GM18909 (cell line): ENCODE measurements at regions not wholly inside any gene's neighbourhood (a gene's known extent, or its start where the extent isn't known, plus 50 kb on each side); places are given as distances from the start of the nearest gene placed in this dataset.

ENCODE experiments used
- ATAC-seq: cut with Tn5 transposase; IDR thresholded peaks from one replicate; pipeline ENCODE4 v1.9.1; 2021; ENCODE audit warnings: mild to moderate bottlenecking; ENCODE audit not compliant: unreplicated experiment, poor library complexity

- ATAC-seq: no peak
These were observed 54.6 kb upstream of the EOLA2 start for GRCh38 chrX:149992918-149993317.

GRCh38 chrX:149993989-149994388 lies 55.7 kb upstream of the EOLA2 start:
- no peak for ATAC-seq

GRCh38 chrX:149996515-149996914 lies 58.2 kb upstream of the EOLA2 start:
- no peak for ATAC-seq

- ATAC-seq: no peak
These were observed 66.7 kb upstream of the EOLA2 start for GRCh38 chrX:150005027-150005426.

GRCh38 chrX:150007356-150007755 lies 69.1 kb upstream of the EOLA2 start:
- no peak for ATAC-seq

- no peak for ATAC-seq
These were observed 74.5 kb upstream of the EOLA2 start for GRCh38 chrX:150012647-150013381.

GRCh38 chrX:150014525-150014924 lies 76.2 kb upstream of the EOLA2 start:
- no peak for ATAC-seq

- no peak for ATAC-seq
These were observed 79.6 kb upstream of the EOLA2 start for GRCh38 chrX:150017868-150018267.

GRCh38 chrX:150018931-150019361 lies 80.7 kb upstream of the EOLA2 start:
- no peak for ATAC-seq

GRCh38 chrX:150028692-150029091 lies 90.4 kb upstream of the EOLA2 start:
- peak; percentile 53 for ATAC-seq

- ATAC-seq: no peak
These were observed 94.5 kb upstream of the EOLA2 start for GRCh38 chrX:150032742-150033141.

GRCh38 chrX:150034788-150035187 lies 96.5 kb upstream of the EOLA2 start:
- no peak for ATAC-seq

GRCh38 chrX:150035531-150035930 lies 97.2 kb upstream of the EOLA2 start:
- ATAC-seq: no peak

GRCh38 chrX:150036181-150036580 lies 97.9 kb upstream of the EOLA2 start:
- ATAC-seq: no peak

GRCh38 chrX:150036641-150037040 lies 98.3 kb upstream of the EOLA2 start:
- ATAC-seq: no peak

- no peak for ATAC-seq
These were observed 98.8 kb upstream of the EOLA2 start for GRCh38 chrX:150037041-150037440.

- ATAC-seq: no peak
These were observed 100.0 kb upstream of the EOLA2 start for GRCh38 chrX:150038315-150038714.

GRCh38 chrX:150038986-150039599 lies 100.8 kb upstream of the EOLA2 start:
- no peak for ATAC-seq

- no peak for ATAC-seq
These were observed 102.9 kb upstream of the EOLA2 start for GRCh38 chrX:150041208-150041607.

GRCh38 chrX:150044556-150044955 lies 106.3 kb upstream of the EOLA2 start:
- no peak for ATAC-seq

- ATAC-seq: no peak
These were observed 109.5 kb upstream of the EOLA2 start for GRCh38 chrX:150047818-150048217.

GRCh38 chrX:150049647-150050046 lies 111.4 kb upstream of the EOLA2 start:
- ATAC-seq: no peak
